T47D (cell line): ENCODE measurements at regions not wholly inside any gene's neighbourhood (a gene's known extent, or its start where the extent isn't known, plus 50 kb on each side); places are given as distances from the start of the nearest gene placed in this dataset.

Experiments used
- DNase-seq, 2 experiments: peaks; one replicate each; pipeline versions ENCODE4 v3.0.0 to v3.0.0-alpha.2; 2011 to 2012; ENCODE audit warnings: low read depth in 1 of 2, low spot score in 1 of 2
- JUND ChIP-seq: IDR thresholded peaks from 2 replicates; pipeline ENCODE4 v1.6.1; 2012; ENCODE audit warnings: low read depth
- in situ Hi-C: cut with HindIII; loops from 2 replicates; pipeline ENCODE4 v1.10.0; 2016; ENCODE audit warnings: low sequenced_read_pairs, low pct_unique_long_range_greater_than_20kb

GRCh38 chr4:34094114-34094513, 2150.2 kb downstream of the ARAP2 start:
- in situ Hi-C loops = no loop called here

DNA sequence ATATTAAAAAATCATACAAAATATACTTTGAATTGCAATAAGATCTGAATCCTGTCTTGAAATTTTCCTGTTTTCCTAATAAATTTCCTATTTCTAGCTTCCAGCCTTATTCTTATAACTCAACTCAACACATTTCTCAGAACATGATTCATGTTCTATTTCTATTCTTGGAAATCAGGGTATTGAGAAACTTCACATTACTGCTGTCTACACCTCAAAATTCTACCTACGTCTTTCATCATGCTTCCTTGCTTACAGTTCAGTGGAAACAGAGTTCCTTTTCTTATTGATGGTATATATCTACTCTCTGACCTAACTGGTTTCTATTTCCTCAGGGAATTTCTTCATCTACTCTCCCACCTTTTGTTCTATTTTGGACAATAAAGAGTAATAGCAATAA, 2139.0 kb downstream of the ARAP2 start:
- DNase-seq = no peak
- TF ChIP-seq JUND = no peak
- in situ Hi-C loops = no loop called here

More at GRCh38 chr4:34094114-34094513, 2150.2 kb downstream of the ARAP2 start:
- no peak for TF ChIP-seq JUND
- no peak for DNase-seq

- TF ChIP-seq JUND = no peak
- in situ Hi-C loops = no loop called here
- DNase-seq = no peak
Observed at GRCh38 chr4:34108391-34108790, 2135.9 kb downstream of the ARAP2 start.

DNA sequence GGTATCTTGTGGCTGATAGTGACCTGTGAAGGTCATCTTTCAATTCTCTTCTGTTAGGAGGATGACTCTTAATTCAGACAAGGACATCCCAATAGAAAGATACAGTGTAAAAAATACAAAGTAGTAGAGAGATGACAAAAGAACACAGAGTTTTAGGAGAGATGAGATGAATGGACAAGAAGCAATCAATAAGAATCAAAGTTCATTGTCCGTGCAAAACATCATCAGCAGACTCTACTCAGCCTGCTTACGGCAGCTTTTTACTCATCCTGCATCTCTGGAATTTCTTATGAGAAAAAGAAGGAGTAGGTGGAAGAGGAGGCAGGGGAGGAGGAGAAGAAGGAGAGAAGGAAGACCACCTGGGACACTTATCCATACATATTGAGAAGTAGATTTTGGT, 2131.7 kb downstream of the ARAP2 start:
- in situ Hi-C loops = no loop called here
- DNase-seq = no peak
- no peak for TF ChIP-seq JUND

DNA sequence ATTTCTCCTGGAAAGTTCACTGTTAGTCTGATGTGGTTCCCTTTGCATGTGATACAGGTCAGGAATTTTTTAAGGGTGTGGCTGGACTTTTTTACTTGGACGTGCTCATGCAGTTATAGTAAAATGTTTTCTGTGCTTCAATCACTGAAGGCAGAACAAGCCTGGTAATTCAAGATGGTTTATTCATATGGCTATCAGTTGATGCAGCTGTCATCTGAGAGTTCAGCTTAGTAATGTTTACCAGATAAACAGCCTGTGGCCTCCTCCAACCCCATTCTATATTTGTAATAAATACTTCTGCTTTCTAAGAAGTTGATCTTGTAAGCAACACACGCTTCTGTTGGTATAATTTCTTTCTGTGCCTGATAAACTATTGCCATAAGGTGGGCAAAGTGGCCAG, 2105.9 kb downstream of the ARAP2 start:
- DNase-seq = no peak
- in situ Hi-C loops = no loop called here

GRCh38 chr4:34139346-34139745, 2105.0 kb downstream of the ARAP2 start:
- DNase-seq = no peak
- in situ Hi-C loops = no loop called here

More for the DNA sequence above, 2105.9 kb downstream of the ARAP2 start:
- no peak for TF ChIP-seq JUND

DNA sequence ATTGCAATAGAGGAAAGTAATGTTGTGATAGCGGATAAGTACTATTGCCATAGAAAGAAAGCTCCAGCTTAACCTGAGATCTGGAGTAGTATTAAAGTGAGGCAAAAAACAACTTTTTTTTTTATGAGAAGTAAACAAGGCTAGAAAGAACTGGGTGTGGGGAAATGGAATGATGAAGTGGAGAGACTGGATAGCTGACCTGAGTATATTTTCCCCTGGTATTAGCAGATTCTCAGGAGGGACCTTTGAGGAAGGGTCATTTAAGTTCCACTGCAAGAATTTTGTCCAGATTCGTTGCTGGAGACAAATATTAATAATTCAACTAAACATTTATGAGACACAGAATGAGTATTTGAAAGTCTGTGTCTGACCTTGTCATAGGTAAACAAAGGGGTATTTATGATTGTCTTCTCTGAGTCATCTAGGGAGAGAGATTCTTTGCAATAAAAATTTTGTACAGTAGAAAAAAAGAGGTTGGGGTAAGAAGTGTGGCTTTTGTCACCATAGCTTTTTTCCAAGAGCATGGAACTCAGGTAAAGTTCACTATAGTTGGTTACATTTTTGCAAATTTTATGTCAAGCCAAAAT, 2095.9 kb downstream of the ARAP2 start:
- in situ Hi-C loops = no loop called here
- DNase-seq = no peak
- TF ChIP-seq JUND = no peak

More at GRCh38 chr4:34139346-34139745, 2105.0 kb downstream of the ARAP2 start:
- no peak for TF ChIP-seq JUND

DNA sequence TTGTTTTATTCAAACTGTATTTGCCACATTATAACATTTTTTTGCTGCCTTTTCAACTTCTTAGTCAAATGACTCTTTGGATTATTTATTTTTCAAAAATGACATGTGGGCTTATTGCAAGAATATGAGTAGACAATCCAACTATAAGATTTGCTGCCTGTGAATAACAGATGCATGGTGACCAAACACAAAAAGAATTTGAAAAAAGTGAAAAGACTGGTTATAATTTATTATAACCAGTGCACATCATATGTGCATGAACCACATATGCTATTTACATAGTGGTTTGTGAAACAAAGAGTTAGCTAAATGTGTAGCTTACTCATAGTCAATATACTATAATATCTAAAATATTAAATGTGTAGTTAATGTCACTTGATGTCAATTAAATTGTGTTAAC, 2086.8 kb downstream of the ARAP2 start:
- DNase-seq = no peak
- TF ChIP-seq JUND = no peak
- in situ Hi-C loops = no loop called here

- TF ChIP-seq JUND = no peak
- in situ Hi-C loops = no loop called here
- no peak for DNase-seq
Observed at GRCh38 chr4:34158878-34159277, 2085.4 kb downstream of the ARAP2 start.

GRCh38 chr4:34170946-34171345, 2073.4 kb downstream of the ARAP2 start:
- in situ Hi-C loops = no loop called here
- no peak for TF ChIP-seq JUND
- no peak for DNase-seq

GRCh38 chr4:34176609-34177008, 2067.7 kb downstream of the ARAP2 start:
- TF ChIP-seq JUND = no peak
- DNase-seq = no peak
- in situ Hi-C loops = no loop called here

- no peak for DNase-seq
- no peak for TF ChIP-seq JUND
- in situ Hi-C loops = no loop called here
Observed at GRCh38 chr4:34178476-34178875, 2065.8 kb downstream of the ARAP2 start.

DNA sequence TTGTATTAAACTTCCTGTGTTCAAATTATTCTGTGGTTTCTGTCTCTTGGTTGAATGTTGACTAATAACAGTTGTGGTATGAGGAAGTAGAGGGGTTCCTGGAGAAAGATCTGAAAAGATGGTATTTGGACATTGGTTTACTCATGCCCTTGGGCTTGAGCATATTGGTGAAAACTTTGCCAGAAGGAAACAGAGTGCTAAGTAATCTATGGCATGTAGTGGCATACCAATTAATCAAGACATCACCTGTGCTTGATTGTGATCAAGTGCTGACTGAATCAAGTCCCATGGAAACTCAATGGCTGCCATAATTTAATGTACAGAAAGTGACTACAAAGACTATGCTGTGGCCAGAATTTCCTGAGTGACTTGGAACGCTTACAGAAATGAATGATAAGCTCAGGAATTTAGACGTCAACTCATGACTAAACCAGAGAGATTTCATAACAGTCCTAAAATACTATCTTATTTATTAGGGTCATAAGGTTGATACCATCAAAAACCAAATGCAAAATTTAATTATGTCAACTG, 2062.9 kb downstream of the ARAP2 start:
- in situ Hi-C loops = no loop called here
- peak in 1 of 2 experiments; percentile 69 for DNase-seq
- TF ChIP-seq JUND = no peak; the same call in 1 of the 2 replicates

GRCh38 chr4:34181891-34182290, 2062.4 kb downstream of the ARAP2 start:
- in situ Hi-C loops = no loop called here
- TF ChIP-seq JUND = no peak
- no peak for DNase-seq
